Neural cell (in vitro differentiated cells): ENCODE measurements at regions not wholly inside any gene's neighbourhood (a gene's known extent, or its start where the extent isn't known, plus 50 kb on each side); places are given as distances from the start of the nearest gene placed in this dataset.

Experiments used
- H2AFZ ChIP-seq: fragments of 200-600, 300-800 bp; sonication (generic), shearing (Covaris generic); 2 replicates; pipeline ENCODE4 v1.6.0; 2014; ENCODE audit warnings: low read depth, mild to moderate bottlenecking, antibody characterized with exemption, low read length, moderate library complexity
- H3F3A ChIP-seq: fragments of 200-600 bp; shearing (Covaris generic); 2 replicates; pipeline ENCODE4 v1.6.1; 2016; ENCODE audit warnings: mild to moderate bottlenecking, moderate library complexity, mixed read lengths, antibody characterized with exemption, low read length; ENCODE audit not compliant: insufficient read depth, poor library complexity, severe bottlenecking
- H3K27ac ChIP-seq: fragments of 200-600, 300-800 bp; sonication (generic), shearing (Covaris generic); 2 replicates; pipeline ENCODE4 v1.5.1; 2014; ENCODE audit warnings: mild to moderate bottlenecking, low read length, moderate library complexity
- H3K27me3 ChIP-seq: fragments of 300-800, 200-600 bp; sonication (generic), shearing (Covaris generic); 2 replicates; pipeline ENCODE4 v1.6.0; 2014; ENCODE audit warnings: mild to moderate bottlenecking, low read depth, low read length, moderate library complexity; ENCODE audit not compliant: insufficient read depth
- H3K36me3 ChIP-seq: fragments of 300-800, 200-600 bp; sonication (generic), shearing (Covaris generic); 2 replicates; pipeline ENCODE4 v1.5.1; 2014; ENCODE audit warnings: mild to moderate bottlenecking, antibody characterized with exemption, low read length, moderate library complexity; ENCODE audit not compliant: insufficient read depth
- H3K4me2 ChIP-seq: fragments of 300-800, 200-600 bp; sonication (generic), shearing (Covaris generic); 2 replicates; pipeline ENCODE4 v1.6.0; 2014; ENCODE audit warnings: mild to moderate bottlenecking, low read length
- H3K4me3 ChIP-seq: fragments of 300-800, 200-600 bp; sonication (generic), shearing (Covaris generic); 2 replicates; pipeline ENCODE4 v1.5.1; 2014; ENCODE audit warnings: mild to moderate bottlenecking, low read length, moderate library complexity
- H3K79me2 ChIP-seq: fragments of 200-600 bp; shearing (Covaris generic); replicated peaks from 2 replicates; pipeline ENCODE4 v1.6.0; 2014; ENCODE audit warnings: mild to moderate bottlenecking, low read length, moderate library complexity; ENCODE audit not compliant: insufficient read depth
- H3K9ac ChIP-seq: fragments of 300-800, 200-600 bp; sonication (generic), shearing (Covaris generic); 2 replicates; pipeline ENCODE4 v1.6.1; 2016; ENCODE audit warnings: mild to moderate bottlenecking, low read length, mixed read lengths
- H3K9me2 ChIP-seq: fragments of 200-600 bp; shearing (Covaris generic); 2 replicates; pipeline ENCODE4 v1.6.1; 2016; ENCODE audit warnings: mild to moderate bottlenecking, low read length, mixed read lengths; ENCODE audit not compliant: insufficient read depth
- H3K9me3 ChIP-seq: fragments of 200-600, 300-800 bp; sonication (generic), shearing (Covaris generic); 2 replicates; pipeline ENCODE4 v1.6.1; 2016; ENCODE audit warnings: mild to moderate bottlenecking, mixed run types, low read length, moderate library complexity, mixed read lengths
- H4K20me1 ChIP-seq: fragments of 200-600 bp; shearing (Covaris generic); 2 replicates; pipeline ENCODE4 v1.6.1; 2016; ENCODE audit warnings: mild to moderate bottlenecking, mixed run types; ENCODE audit not compliant: insufficient read depth
- EP300 ChIP-seq: fragments of 450-650 bp; conservative IDR thresholded peaks from 2 replicates; pipeline ENCODE4 v1.6.1; 2014; ENCODE audit warnings: antibody characterized with exemption, mild to moderate bottlenecking, moderate library complexity; ENCODE audit not compliant: poor library complexity, severe bottlenecking
- EZH2 ChIP-seq: fragments of 200-600, 300-800 bp; shearing (Covaris generic), sonication (generic); IDR thresholded peaks from 2 replicates; pipeline ENCODE4 v1.6.1; 2014; ENCODE audit warnings: antibody characterized with exemption, low read length, borderline replicate concordance, mild to moderate bottlenecking; ENCODE audit not compliant: insufficient read depth, poor library complexity, severe bottlenecking
- MXI1 ChIP-seq: fragments of 450-650 bp; conservative IDR thresholded peaks from 2 replicates; pipeline ENCODE4 v1.6.1; 2014; ENCODE audit warnings: antibody characterized with exemption, mild to moderate bottlenecking; ENCODE audit not compliant: poor library complexity, severe bottlenecking
- POLR2AphosphoS5 ChIP-seq: IDR thresholded peaks from 2 replicates; pipeline ENCODE4 v1.6.1; 2012
- RAD21 ChIP-seq: fragments of 450-650 bp; conservative IDR thresholded peaks from 2 replicates; pipeline ENCODE4 v1.6.1; 2014; ENCODE audit warnings: antibody characterized with exemption, mild to moderate bottlenecking, moderate library complexity
- SMC3 ChIP-seq: fragments of 450-650 bp; conservative IDR thresholded peaks from 2 replicates; pipeline ENCODE4 v1.6.1; 2014; ENCODE audit warnings: antibody characterized with exemption, mild to moderate bottlenecking, moderate library complexity; ENCODE audit not compliant: poor library complexity
- TAF1 ChIP-seq: IDR thresholded peaks from 2 replicates; pipeline ENCODE4 v1.6.1; 2012; ENCODE audit warnings: low read depth
- TF ChIP-seq, protein P1 (sequence below): fragments of 450-650 bp; IDR thresholded peaks from 2 replicates; pipeline ENCODE4 v1.5.1; 2014; ENCODE audit warnings: antibody characterized with exemption, mild to moderate bottlenecking, moderate library complexity; ENCODE audit not compliant: poor library complexity, severe bottlenecking
- TF ChIP-seq, protein P2 (sequence below): IDR thresholded peaks from 2 replicates; pipeline ENCODE4 v1.6.1; 2012; ENCODE audit warnings: borderline replicate concordance

DNA sequence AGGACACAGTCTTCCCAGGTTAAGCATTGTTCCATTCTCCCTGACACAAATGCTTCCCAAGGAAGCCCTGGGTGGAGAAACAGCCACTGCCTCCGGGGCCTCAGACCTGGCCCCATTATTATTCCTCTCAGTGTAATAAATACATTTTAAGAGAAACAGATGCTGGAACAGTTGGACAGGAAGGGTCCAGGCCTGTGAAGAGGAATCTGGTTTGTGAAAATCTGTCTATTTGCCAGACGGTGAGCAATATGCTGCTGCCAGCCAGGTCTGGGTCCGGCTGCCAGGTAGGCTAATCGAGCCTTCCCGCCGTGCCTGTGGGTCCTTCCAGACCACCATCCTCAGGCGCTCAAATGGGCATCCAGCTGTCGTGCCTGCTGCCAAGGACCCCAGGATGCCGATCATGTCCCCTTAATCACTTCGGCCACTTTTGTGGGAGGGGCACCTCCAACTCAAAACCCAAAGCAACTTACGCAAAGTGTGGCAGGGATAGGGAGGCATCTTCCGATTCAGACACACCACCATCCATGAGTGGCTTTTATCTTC, 528.4 kb downstream of the MIAT start:
- TF ChIP-seq TAF1 (no peak), SMC3 (no peak), EZH2 (no peak)
- TF ChIP-seq, protein P1, sequence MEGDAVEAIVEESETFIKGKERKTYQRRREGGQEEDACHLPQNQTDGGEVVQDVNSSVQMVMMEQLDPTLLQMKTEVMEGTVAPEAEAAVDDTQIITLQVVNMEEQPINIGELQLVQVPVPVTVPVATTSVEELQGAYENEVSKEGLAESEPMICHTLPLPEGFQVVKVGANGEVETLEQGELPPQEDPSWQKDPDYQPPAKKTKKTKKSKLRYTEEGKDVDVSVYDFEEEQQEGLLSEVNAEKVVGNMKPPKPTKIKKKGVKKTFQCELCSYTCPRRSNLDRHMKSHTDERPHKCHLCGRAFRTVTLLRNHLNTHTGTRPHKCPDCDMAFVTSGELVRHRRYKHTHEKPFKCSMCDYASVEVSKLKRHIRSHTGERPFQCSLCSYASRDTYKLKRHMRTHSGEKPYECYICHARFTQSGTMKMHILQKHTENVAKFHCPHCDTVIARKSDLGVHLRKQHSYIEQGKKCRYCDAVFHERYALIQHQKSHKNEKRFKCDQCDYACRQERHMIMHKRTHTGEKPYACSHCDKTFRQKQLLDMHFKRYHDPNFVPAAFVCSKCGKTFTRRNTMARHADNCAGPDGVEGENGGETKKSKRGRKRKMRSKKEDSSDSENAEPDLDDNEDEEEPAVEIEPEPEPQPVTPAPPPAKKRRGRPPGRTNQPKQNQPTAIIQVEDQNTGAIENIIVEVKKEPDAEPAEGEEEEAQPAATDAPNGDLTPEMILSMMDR = no peak
- TF ChIP-seq, protein P2, sequence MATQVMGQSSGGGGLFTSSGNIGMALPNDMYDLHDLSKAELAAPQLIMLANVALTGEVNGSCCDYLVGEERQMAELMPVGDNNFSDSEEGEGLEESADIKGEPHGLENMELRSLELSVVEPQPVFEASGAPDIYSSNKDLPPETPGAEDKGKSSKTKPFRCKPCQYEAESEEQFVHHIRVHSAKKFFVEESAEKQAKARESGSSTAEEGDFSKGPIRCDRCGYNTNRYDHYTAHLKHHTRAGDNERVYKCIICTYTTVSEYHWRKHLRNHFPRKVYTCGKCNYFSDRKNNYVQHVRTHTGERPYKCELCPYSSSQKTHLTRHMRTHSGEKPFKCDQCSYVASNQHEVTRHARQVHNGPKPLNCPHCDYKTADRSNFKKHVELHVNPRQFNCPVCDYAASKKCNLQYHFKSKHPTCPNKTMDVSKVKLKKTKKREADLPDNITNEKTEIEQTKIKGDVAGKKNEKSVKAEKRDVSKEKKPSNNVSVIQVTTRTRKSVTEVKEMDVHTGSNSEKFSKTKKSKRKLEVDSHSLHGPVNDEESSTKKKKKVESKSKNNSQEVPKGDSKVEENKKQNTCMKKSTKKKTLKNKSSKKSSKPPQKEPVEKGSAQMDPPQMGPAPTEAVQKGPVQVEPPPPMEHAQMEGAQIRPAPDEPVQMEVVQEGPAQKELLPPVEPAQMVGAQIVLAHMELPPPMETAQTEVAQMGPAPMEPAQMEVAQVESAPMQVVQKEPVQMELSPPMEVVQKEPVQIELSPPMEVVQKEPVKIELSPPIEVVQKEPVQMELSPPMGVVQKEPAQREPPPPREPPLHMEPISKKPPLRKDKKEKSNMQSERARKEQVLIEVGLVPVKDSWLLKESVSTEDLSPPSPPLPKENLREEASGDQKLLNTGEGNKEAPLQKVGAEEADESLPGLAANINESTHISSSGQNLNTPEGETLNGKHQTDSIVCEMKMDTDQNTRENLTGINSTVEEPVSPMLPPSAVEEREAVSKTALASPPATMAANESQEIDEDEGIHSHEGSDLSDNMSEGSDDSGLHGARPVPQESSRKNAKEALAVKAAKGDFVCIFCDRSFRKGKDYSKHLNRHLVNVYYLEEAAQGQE = no peak
- no peaks in the 10 kb centered on the region for H3K9me2 ChIP-seq

DNA sequence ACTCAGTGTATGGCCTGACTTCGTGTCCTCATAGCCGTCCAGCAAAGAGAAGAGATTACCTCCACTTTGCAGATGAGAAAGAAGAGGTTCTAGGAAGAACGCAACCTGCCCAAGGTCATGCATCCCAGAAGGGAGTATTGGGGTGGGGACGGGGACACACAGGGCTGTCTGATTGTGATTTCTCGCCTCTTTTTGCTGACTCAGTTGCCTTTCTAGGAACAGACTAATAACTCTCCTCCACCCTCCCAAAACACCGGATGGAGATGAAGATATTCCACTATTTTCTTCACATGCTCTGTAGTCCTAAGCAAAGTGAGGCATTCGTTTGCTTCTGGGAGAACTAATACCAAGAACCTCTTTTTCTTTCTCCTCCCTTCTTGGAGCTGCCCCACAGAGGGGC, 529.3 kb downstream of the MIAT start:
- H3K27ac ChIP-seq = no peak overlapping the region
- no peaks in the 10 kb centered on the region for H3K9me2 ChIP-seq
- no peaks in the 10 kb centered on the region for H3K79me2 ChIP-seq
- no peaks in the 10 kb centered on the region for H3K27me3 ChIP-seq
- no peaks in the 10 kb centered on the region for H4K20me1 ChIP-seq
- H3K4me3 ChIP-seq = no peak overlapping the region
- TF ChIP-seq SMC3 (no peak), EZH2 (no peak), EP300 (no peak), MXI1 (no peak), TAF1 (no peak), RAD21 (no peak), POLR2AphosphoS5 (no peak)
- TF ChIP-seq, protein P1 = no peak
- TF ChIP-seq, protein P2 = no peak
- no peaks in the 10 kb centered on the region for H3F3A ChIP-seq
- H3K4me2 ChIP-seq = no peak overlapping the region
- no peak overlapping the region for H3K9ac ChIP-seq
- H3K9me3 ChIP-seq = no peaks in the 10 kb centered on the region
- no peaks in the 10 kb centered on the region for H3K36me3 ChIP-seq
- no peak overlapping the region for H2AFZ ChIP-seq

More for the DNA sequence above, 528.4 kb downstream of the MIAT start:
- H3K4me3 ChIP-seq = no peak overlapping the region
- H2AFZ ChIP-seq = no peak overlapping the region
- H3K4me2 ChIP-seq = no peak overlapping the region
- no peaks in the 10 kb centered on the region for H3F3A ChIP-seq
- H3K36me3 ChIP-seq = no peaks in the 10 kb centered on the region
- no peak overlapping the region for H3K27ac ChIP-seq
- H3K9me3 ChIP-seq = no peaks in the 10 kb centered on the region
- H4K20me1 ChIP-seq = no peaks in the 10 kb centered on the region
- no peaks in the 10 kb centered on the region for H3K79me2 ChIP-seq
- H3K9ac ChIP-seq = no peak overlapping the region
- no peaks in the 10 kb centered on the region for H3K27me3 ChIP-seq
